ENCODE measurements at regions not wholly inside any gene's neighbourhood (a gene's known extent, or its start where the extent isn't known, plus 50 kb on each side); places are given as distances from the start of the nearest gene placed in this dataset.

DNA sequence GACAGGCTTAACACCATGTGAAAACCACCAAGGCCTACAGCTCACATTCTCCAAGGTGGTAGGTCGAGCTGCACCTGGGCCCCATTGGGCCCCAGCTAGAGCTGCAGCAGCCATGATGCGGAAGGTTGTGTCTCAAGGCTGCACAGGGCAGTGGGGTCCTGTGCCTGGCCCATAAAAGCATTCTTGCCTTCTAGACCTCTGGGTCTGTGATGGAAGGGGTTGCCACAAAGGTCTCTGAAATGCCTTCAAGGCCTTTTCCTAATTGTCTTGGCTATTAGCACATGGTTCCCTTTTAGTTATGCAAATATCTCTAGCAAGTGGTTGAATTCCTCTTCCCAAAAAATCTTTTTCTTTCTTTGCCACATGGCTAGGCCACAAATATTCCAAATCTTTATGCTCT lies 52.5 kb upstream of the C11orf58 start:
- ATAC-seq (ENCODE audit: insufficient number of reproducible peaks, low FRiP score, low read depth): no peak

GRCh38 chr11:16678466-16679116 lies 59.9 kb upstream of the C11orf58 start:
- no peak for DNase-seq (ENCODE audit: low spot score)
- Histone ChIP-seq H3K4me3 (no peak overlapping the region), H3K36me3 (no peaks in the 10 kb centered on the region), H3K27ac (no peak overlapping the region), H3K4me1 (ENCODE audit: control insufficient read depth in 1 of 2, low read depth in 2 of 2) (no peaks in the 10 kb centered on the region), H3K27me3 (replicated peaks; ENCODE audit: insufficient read depth) (no peaks in the 10 kb centered on the region), H3K9me3 (no peaks in the 10 kb centered on the region)
- no peak for TF ChIP-seq CTCF (IDR thresholded peaks at IDR 0.05)
- ATAC-seq (ENCODE audit: insufficient number of reproducible peaks, low FRiP score, low read depth): no peak

More for the DNA sequence above, 52.5 kb upstream of the C11orf58 start:
- no peak for DNase-seq (ENCODE audit: low spot score)
- H3K4me3 ChIP-seq: no peak overlapping the region
- no peak for TF ChIP-seq CTCF (IDR thresholded peaks at IDR 0.05)
- no peaks in the 10 kb centered on the region for H3K9me3 ChIP-seq
- H3K27ac ChIP-seq: no peak overlapping the region
- H3K4me1 ChIP-seq (ENCODE audit: control insufficient read depth in 1 of 2, low read depth in 2 of 2): no peaks in the 10 kb centered on the region
- no peaks in the 10 kb centered on the region for H3K27me3 ChIP-seq (replicated peaks; ENCODE audit: insufficient read depth)
- H3K36me3 ChIP-seq: no peaks in the 10 kb centered on the region

DNA sequence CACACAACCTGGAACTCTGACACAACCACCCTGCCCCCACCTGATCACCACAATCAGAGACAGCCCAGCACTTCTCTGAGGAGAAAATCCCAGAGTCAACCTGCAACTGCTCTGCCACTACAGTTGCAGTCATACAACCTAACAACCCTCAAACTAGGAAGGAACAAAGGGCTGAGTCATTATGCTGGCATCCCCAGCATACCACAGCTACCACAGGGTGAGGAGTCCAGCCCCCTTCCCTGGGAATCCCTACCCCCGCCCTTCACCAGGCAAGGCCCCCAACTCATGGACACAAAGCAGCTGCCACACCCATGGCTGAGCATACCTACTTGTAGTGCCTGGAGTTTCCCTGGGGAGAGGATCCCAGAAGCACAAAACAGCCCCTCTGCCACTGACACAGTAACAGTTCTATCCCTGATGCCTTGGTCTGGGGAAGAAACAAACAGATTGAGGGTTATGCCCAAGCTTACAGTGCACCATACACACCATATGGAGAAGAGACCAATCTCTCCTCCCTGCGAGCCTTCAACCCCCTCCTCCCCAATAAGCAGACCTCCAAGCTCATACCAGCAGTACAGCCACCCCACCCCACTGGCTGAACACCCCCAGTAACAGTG lies 68.5 kb upstream of the C11orf58 start:
- ATAC-seq (ENCODE audit: insufficient number of reproducible peaks, low FRiP score, low read depth): no peak
- no peaks in the 10 kb centered on the region for H3K9me3 ChIP-seq
- H3K27me3 ChIP-seq (replicated peaks; ENCODE audit: insufficient read depth): no peaks in the 10 kb centered on the region
- no peak overlapping the region for H3K27ac ChIP-seq
- no peaks in the 10 kb centered on the region for H3K36me3 ChIP-seq
- H3K4me1 ChIP-seq (ENCODE audit: control insufficient read depth in 1 of 2, low read depth in 2 of 2): no peaks in the 10 kb centered on the region
- no peak overlapping the region for H3K4me3 ChIP-seq
- no peak for DNase-seq (ENCODE audit: low spot score)
- TF ChIP-seq CTCF (IDR thresholded peaks at IDR 0.05): no peak

- Histone ChIP-seq H3K4me1 (ENCODE audit: control insufficient read depth in 1 of 2, low read depth in 2 of 2) (no peaks in the 10 kb centered on the region), H3K27ac (no peak overlapping the region), H3K4me3 (no peak overlapping the region), H3K36me3 (no peaks in the 10 kb centered on the region), H3K27me3 (replicated peaks; ENCODE audit: insufficient read depth) (no peaks in the 10 kb centered on the region), H3K9me3 (no peaks in the 10 kb centered on the region)
- DNase-seq (ENCODE audit: low spot score): no peak
- ATAC-seq (ENCODE audit: insufficient number of reproducible peaks, low FRiP score, low read depth): no peak
- no peak for TF ChIP-seq CTCF (IDR thresholded peaks at IDR 0.05)
Measured at GRCh38 chr11:16632295-16633200, 105.9 kb upstream of the C11orf58 start.

GRCh38 chr11:16630651-16631050 lies 107.8 kb upstream of the C11orf58 start:
- H3K36me3 ChIP-seq: no peaks in the 10 kb centered on the region
- H3K4me3 ChIP-seq: no peak overlapping the region
- no peaks in the 10 kb centered on the region for H3K4me1 ChIP-seq (ENCODE audit: control insufficient read depth in 1 of 2, low read depth in 2 of 2)
- H3K27ac ChIP-seq: no peak overlapping the region
- DNase-seq (ENCODE audit: low spot score): no peak
- no peak for TF ChIP-seq CTCF (IDR thresholded peaks at IDR 0.05)
- no peak for ATAC-seq (ENCODE audit: insufficient number of reproducible peaks, low FRiP score, low read depth)
- no peaks in the 10 kb centered on the region for H3K27me3 ChIP-seq (replicated peaks; ENCODE audit: insufficient read depth)
- no peaks in the 10 kb centered on the region for H3K9me3 ChIP-seq

All from thoracic aorta (tissue), 2 donors.